ENCODE measurements at regions not wholly inside any gene's neighbourhood (a gene's known extent, or its start where the extent isn't known, plus 50 kb on each side); places are given as distances from the start of the nearest gene placed in this dataset.
"Not testable (repeated sequence)": the region's sequence is repeated elsewhere in the genome, so short reads cannot be mapped to it uniquely, and the experiment has no call there.

DNA sequence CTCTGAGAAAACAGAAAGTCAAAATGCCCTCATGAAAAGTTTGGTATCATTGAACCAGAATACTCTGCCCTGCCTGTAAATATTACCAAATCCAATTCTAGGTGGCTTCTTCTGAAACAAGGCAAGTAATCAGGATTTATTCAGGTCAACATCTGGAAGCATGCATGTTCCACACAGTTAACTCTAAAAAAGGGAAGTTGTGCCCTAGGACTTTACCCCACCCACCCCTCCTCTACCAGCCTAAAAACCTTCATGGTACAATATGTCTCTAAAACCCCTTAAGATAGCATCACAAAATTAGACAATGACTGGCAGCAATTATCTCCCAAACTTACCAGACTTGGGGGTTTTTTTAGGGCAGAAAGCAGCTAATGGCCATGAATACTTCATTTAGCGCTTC lies 414.8 kb upstream of the SLC30A5 start:
- DNase-seq, result no peak

DNA sequence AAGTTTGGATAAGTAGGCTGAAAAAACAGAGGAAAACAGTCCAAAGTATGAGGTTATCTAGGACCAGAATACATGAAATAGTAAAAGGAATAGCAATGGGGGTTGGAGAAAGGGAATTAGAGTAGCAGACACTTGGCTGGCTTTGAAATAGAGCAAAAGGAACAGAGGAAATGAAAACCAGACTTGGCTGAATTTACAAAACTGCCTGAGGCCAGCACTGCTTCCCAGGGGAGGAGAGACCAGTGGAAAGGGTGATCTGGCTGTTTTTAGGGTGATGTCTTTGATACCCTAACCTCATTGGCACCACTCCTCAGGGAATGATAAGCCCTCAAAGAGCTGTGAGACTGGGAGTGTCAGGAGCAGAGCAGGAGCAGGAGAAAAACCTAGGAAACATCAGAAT lies 413.4 kb upstream of the SLC30A5 start:
- DNase-seq, result no peak

DNA sequence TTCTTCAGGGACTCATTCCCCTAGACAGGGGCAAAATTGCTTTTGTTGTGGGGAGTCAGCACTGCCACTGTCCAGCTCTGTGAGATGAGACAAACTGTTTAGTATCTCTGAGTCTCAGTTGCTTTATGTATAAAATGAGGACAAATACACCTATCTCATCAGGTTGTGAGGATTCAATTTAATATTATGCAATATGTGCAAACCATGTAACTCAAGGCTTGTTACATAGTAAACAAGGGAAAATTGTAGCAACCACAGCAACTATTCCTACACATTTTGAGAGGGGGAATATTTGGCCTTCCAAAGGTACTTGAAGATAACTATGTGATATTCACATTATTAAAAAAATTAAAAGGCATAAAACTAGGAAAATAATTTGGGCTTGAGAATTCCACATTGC lies 411.9 kb upstream of the SLC30A5 start:
- DNase-seq, result no peak

DNA sequence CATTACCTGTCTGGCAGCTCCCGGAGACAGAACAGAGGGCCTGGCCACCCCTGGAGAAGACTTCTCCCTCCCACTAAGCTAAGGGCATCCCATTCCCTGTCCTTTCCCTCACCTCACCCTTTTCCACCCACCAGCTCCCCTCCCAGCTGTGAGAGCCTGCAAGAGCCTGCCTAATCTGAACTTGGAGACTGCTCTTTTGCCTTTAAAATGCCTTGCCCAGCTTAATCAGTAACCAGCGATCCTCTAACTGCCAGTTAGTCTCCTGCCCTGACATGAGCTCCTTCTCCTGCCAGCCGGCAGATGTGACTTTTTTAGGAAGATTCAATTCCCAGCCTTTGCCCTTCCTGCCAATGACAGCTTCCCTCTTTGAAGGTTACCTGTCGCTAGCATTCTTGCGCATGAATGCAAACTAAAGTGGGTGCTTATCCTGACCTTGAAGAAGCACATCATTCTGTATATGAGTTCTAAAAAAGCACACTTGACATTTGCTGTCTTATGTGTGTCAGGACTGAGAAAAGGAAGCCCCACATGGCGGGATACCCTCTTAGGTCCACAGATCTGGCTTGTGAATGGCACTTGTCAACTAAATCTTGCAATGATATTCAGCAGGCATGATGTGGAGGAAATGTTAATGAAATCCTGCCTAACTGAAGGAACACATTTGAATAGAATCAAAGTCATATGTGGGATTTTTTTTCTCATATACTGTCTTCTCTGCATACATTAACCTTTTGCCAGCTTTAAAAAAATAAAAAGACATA lies 411.2 kb upstream of the SLC30A5 start:
- DNase-seq, result no peak

DNA sequence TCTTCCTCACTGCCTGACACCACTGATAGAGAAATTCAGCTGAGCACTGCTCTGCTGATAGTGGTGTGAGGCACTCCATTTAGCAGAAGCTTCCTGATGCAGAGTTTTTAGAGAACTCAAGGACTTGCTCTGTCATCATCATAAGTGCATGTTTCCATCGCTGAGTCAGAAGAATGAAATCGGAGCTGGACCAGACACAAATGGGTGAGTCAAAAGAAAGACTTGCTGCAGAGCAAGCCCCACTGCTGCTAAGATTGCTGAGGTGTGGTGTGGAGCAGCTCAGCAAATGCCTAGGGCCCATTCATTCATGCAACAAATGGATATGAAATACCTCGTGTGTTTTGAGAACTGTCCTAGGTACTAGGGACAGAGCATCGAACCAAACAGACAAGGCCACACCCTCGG lies 410.2 kb upstream of the SLC30A5 start:
- no peak for DNase-seq

DNA sequence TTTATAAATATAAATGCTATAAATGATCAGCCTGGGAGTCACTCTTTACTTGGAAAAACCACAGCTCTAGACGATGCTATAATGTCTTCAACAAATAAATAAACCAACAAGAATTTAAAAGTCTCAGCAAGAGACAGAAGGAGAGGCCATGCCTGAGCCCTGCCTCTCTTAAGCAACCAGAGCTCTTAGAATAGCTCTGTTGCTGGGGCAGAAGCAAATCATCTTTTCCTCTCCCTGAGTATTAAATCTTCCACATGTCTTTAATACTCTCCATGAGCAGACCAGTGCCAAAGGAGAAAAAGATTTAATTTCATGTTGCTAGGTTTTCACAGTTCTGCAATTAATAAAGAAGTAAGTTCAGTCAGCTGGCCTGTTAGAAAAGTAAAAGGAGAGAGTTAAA lies 408.0 kb upstream of the SLC30A5 start:
- no peak for DNase-seq

DNA sequence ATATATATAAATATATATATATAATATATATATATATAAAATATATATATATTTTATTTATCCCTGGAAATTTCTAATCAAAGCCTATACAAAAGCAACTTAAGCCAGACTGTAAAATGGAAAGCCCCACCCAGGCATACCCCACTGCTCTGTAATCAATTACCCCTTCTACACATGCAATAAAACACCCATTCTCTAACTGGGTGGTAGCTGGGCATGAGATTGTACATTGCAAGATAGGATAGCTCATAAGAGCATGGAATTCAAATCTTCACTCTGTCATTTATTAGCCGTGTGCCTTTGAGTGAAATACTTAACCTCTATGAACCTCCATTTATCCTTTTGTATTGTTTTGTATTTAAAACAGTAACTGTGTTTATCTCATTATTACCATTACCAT lies 405.3 kb upstream of the SLC30A5 start:
- DNase-seq, result no peak

DNA sequence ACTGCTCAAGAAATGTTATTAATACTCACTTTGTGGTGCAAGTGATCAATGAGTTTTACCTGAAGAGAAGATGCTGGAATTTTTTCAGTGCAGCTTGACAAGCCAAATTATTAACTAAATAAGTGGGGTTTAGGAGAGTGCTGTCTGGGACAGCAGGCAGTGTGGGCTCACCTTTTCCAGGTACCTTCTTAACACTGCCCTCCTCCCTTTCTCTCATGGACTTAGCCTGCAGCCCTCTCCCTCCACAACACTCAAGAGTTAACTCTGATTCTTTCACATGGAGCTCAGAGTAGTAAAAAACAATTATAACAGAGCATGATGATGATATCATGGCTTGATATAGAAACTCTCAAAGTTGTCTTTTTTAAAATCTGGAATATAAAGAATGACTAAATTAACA lies 404.8 kb upstream of the SLC30A5 start:
- DNase-seq, result no peak

DNA sequence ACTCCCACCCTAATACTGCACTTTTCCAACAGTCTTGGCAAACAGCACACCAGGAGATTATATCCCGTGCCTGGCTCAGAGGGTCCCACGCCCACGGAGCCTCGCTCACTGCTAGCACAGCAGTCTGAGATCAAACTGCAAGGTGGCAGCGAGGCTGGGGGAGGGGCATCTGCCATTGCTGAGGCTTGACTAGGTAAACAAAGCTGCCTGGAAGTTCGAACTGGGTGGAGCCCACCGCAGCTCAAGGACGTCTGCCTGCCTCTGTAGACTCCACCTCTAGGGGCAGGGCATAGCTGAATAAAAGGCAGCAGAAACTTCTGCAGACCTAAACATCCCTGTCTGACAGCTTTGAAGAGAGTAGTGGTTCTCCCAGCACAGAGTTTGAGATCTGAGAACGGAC lies 401.9 kb upstream of the SLC30A5 start:
- not testable (repeated sequence) for DNase-seq

DNA sequence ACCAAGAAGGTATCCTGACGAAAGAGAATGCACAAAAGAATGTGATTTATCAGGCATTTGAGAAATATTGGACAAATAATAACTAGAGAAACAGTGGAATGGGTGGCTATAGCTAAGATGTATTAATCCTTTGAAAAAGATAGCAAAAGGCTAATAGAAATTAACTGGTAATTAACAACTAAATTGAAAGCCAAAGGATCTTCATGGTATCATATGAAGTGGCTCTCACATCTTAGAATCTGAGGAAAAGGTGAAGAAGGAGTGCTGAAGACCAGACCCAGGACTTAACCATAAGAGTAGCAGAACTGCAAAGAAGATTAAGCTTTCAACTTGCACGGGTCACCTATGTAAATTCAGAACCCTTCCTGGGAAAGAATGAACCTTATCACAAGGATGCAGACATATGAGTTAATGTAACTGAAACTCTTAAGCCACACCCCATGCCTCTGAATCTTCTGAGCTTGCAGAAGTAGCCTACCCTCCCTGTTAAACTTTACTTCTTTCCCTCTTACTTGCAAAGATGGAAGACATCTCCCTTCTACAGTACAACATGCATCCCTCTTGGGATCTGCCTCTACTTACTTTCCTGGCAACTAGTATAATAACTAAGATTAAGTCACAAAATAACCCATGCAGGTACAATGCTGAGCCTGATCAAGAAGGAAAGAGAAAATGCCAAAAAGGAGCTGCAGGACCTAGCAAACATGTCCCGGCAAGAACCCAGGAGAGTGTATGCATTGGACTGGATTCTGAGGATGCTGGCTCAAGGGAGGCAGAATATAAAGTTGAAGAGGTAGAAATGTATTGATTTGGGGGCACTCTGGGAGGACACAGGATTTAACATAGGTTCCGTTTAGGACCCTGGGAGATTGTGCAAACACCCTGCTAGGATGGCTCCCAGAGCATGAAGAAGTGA lies 395.5 kb upstream of the SLC30A5 start:
- DNase-seq, result no peak

DNA sequence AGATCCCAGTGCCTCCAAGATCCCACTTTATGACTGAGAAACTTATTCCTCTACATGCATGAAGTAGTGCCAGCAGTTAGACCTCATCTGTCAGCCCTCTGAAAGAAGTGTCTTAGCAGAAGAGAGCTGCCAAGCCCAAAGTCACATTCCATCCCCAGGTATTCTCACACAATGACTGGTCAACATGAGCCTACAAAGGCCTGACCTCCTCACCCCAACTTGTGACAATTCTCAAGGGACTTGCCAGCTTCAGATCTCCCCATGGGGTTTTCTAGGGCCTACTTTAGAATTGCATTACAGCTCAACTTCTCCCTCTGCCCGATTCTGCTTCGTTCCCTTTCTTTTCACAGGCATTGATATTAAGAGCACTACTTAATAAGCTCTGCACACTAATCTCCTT lies 393.8 kb upstream of the SLC30A5 start:
- DNase-seq, result no peak

DNA sequence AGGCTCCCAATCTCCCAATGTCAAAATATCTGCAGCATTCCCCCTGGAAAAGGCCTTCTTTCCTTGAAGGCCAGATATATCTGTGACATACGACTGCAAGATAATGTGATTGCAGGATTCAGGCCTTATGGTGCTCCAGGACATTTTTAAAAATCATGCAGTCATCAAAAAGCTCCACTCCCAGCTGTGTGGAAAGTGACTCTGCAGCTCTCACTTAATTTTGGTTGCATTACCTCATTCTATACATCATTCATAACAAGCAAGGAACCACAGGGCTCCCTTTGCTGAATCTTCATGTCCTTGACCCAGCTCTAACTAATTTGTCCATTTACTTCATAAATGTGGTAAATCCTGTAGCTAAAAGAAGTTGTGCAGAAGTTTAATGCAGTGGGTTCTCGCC lies 386.2 kb upstream of the SLC30A5 start:
- DNase-seq, result no peak

DNA sequence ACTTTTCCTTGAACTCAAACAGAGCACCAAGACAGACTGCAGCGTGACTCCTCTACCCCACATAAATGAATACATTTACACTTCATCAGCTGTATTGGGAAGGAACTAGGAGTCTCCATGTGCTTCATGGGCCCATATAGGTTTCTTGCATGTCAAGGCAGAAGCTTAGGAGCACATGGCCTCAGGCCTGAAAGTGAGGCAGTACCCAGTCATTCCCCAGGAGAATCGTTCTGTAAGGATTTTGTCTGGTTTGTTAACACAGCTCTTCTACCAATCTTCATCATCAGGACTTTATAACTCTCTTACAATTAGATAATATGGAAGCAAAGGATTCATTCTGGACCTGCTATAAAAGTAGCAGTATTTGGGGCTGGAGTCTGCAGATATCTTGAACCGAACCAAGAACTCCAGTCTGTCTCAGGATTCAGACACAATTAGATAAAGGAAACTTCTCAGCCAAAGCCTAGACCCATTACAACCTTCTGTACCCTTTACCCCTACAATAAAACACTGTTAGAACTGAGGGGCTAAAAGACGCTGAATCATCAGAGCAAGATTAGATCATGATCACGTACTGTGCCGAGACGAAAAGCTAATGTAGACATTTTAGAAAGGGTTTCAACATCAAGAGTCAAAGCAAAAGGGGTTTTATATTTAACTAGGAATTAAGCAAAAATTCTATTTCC lies 385.5 kb upstream of the SLC30A5 start:
- DNase-seq, result no peak

DNA sequence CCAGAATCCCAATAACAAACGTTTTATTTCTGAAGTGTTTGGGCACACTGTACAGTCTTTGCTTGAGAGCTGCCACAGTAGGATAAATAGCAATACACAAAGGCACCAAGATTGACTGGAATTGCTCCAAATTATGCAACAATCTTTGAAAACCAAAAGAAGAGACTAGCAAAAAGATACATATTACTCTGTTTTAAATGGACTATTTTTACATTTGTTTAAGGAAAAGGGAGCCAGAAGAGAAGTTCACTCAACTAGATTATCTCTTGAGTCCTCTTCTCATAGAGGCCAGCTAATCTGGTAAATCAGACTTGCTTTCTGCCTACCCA lies 385.0 kb upstream of the SLC30A5 start:
- DNase-seq, result no peak

DNA sequence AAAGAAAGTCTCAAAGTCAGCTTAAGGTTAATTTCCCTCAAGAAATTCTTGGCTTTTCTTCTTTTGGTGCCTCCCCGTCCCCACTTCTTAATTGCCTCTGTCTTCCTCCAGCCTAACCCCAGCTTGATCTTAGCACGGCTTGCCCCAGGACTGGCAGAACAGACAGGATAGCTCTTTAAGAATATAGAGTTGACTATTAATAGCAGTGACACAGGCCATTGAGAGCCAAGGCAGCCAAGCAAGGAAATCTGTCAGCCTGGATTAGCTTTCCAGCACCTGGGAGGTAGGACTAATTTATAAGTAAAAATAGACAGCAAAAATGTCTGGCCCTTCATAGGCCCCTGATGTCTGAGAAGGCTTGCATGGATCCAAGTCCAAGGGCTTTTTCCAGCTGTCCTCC lies 384.6 kb upstream of the SLC30A5 start:
- no peak for DNase-seq

DNA sequence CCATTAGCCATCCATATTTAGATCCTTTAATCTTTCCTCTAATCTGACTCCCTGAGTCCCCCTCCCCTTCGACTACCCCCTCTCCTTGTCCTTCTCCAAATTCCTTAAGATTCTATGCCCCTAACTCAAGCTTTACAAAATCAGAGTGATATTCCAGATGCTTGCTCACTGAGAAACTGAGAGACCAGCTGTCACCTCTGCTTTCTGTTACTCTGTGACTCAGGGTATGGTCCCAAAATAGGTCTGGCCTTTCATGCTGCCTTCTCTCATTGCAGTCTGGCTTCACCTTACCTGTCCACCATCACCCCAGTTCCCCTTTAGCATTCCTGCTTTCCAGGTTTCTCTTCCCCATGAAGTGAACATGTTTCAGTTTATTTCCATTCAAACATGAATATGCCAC lies 383.3 kb upstream of the SLC30A5 start:
- no peak for DNase-seq

DNA sequence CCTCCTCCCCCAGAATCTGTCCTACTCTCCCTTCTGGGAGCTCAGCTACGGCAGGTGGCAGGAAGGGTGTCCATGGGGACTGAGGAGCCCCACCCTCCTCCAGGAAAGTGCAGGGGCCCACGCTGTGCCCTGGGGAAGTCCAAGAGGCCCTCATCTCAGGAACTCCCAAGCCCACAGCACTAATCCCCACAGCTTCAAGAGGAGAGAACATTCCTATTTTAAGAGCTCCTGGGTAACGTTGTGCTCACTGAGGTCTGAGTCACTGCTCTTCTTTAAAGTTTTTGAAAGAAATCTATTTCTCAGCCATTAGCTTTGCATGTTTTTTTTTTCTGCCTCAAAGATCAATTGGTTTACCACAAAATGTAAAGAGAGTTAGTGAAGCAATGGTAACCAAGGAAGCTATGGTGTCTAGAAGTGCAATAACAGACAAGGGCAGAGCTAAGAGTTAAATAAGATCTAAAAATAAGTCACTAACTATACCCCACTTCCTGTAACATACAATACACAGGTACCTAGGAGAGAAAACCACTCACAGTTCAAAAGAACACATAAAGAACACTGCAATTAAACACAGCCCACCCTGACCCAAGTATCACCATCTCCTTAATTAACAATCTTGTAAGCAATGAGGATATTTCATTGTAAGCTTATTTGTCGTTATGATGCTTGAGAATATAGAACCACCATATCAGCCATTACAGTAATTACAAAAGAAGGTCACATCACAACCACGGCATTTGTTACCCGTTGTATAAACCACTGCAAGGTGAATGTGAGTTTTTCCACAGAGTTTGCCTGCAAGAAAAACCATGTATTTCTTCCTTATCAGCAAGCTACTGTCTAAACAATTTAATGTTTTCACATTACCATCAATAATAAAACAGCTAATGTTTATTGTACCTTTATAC lies 382.3 kb upstream of the SLC30A5 start:
- DNase-seq, result no peak

DNA sequence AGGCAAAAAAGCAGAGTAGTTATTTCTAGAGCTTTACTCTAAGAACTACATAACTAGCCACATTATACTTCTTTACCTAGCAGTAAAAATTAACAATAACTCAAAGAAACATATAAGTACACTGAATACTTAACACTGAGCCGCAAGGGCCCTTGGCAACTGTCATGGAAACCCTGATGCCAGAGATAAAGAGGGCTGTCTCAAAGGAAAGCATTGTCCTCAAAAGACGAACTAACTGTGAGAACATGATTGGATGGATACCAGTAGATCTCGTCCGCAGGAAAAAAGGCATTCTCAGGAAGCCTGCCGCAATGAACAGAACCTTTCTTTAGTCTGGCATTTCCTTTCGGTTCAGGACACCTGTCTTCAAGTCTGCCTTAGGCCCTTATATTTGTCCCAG lies 379.0 kb upstream of the SLC30A5 start:
- DNase-seq, result no peak

DNA sequence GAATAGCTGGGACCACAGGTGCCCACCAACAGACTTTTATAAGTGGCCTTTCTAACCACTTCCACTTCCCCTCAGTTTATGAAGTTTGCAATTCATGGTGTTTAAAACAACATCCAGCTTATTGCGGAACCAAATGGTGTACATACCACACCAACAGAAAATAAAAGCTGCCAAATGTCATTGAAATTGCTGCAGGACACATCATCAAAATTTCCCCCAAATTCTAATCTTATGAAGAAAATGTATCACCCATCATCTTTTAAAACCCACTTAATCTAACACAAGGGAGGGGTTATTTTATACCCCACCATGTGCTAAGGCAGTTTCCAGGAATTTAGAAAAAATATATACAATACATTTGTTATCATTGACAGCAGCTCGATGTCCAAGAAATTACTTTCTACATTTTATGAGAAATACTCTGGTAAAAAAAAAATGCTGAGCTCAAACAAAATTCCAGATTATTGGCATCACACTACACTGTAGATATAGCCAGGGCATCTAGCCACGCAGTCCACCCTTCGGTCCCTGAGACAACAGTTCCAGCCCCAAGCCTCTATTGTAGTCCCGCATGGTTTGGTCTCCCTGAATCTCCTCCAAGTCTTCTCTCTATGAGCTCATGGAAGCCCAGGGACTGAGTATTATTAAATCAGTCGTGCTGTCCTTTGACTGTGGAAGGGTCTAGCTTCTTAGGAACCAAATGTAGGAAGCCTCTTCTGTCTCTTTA lies 372.8 kb upstream of the SLC30A5 start:
- no peak for DNase-seq

DNA sequence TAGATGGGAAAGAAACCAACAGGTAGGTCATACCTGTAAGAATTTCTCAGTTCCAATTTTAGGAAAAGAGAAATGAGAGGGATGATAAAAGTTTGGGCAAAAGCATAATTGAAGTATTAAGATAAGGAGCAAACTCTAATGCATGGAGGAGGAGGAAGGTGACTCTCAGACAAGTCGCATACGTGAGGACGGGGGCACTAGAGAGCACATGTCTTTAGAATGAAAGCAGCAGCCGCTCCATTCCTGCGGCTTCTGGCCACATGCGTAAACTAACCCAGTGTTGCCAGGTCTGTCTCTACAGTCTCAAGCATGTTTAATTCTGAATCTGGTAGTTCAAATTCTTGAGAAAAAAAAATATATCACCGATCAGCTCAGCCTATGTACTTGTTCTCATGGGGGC lies 371.5 kb upstream of the SLC30A5 start:
- no peak for DNase-seq

DNA sequence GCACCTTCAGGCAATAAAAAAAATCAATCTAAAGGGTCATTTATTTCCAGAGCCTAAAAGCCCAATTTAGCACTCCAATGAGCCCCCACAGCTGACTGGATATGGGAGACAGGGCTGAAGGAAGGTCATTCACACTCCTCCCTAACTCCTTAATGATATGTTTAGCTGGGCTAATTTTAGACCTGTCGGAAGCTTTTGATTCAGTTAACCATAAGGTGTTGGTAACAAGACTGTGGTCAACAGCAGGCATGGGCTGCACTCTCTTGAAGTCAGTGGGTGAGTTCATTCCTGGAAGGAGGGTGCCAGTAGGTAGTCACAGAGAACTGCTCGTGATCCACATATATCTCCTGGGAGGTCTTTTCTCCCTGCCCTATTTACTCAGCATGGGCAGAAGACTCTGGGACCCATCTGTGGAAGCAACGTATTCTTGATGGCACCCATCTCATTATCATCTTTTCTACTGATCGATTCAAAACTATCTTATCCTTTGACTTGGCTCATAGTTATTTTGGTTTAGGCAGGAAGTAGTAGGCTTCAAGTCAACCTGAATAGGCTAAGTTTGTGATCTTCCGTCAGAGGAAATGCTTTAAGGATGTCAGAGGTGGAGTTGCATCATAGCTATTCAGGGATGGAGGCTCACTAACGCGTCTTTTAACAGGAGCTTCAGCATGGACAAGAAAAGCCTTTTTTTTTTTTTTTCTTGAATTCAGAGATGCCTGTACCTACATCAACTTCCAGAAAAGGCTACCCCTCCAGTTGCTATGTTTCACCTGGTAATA lies 367.7 kb upstream of the SLC30A5 start:
- no peak for DNase-seq

Data from activated CD4-positive, CD25-positive, alpha-beta regulatory T cell treated with anti-CD3 and anti-CD28 coated beads, Interleukin-2, amount 50 U/mL, for 72 hours (primary cell).